HepG2 (cell line): ENCODE measurements at regions not wholly inside any gene's neighbourhood (a gene's known extent, or its start where the extent isn't known, plus 50 kb on each side); places are given as distances from the start of the nearest gene placed in this dataset.
A peak's percentile ranks its signal among the peaks of the same experiment; 100 is the strongest.

Experiments used
- ATAC-seq: fragments of 200-7000 bp; cut with Tn5 transposase; 3 replicates; pipeline ENCODE4 v1.9.1; 2020; ENCODE audit warnings: mild to moderate bottlenecking, moderate library complexity
- BruUV-seq: library from RNA; stranded (reverse); fragments of 400-500 nt; replicated peaks from 2 replicates; lab custom pipeline; 2021; lab: Mats Ljungman, UMichigan
- CTCF ChIA-PET: fragments of 300-600 bp; formaldehyde crosslinking; extraction: SDS; loops from one replicate; lab custom pipeline; 2021; ENCODE audit warnings: low total read pairs, inconsistent platforms, low intra/inter-chr PET ratio; lab: Yijun Ruan, JAX
- POLR2A ChIA-PET: fragments of 350-600 bp; sonication (Branson Sonifier 250); formaldehyde crosslinking; loops from one replicate; lab custom pipeline; 2020; ENCODE audit warnings: antibody characterized with exemption, inconsistent platforms; lab: Yijun Ruan, JAX
- DNase-seq: peaks from one replicate; pipeline ENCODE4 v3.0.0-alpha.2; 2015; ENCODE audit warnings: low spot score
- FAIRE-seq: peaks from 3 replicates; lab custom pipeline; 2011; peaks lifted over from hg19 to GRCh38; lab: Jason Lieb, UNC
- H2AFZ ChIP-seq: one replicate; pipeline ENCODE4 v1.6.1; 2011; ENCODE audit warnings: low read length, inconsistent platforms
- H3K27ac ChIP-seq: fragments of 300-600 bp; 3 replicates; pipeline ENCODE4 v1.8.0; 2011; ENCODE audit warnings: mixed run types, mild to moderate bottlenecking, mixed read lengths, low read length, inconsistent platforms; ENCODE audit not compliant: insufficient read depth; ENCODE audit errors: extremely low read length
- H3K27me3 ChIP-seq, 2 experiments: fragments of 200-600 bp in 1 of 2; 2 replicates in 1 of 2; 3 replicates in 1 of 2; pipeline versions ENCODE4 v1.6.0 to v1.8.0; 2011; ENCODE audit warnings: low read length in 2 of 2, mild to moderate bottlenecking in 2 of 2, moderate library complexity in 2 of 2, inconsistent platforms in 1 of 2; ENCODE audit not compliant: insufficient read depth in 2 of 2, control insufficient read depth in 1 of 2
- H3K36me3 ChIP-seq, 2 experiments: fragments of 200-600 bp in 1 of 2; replicated peaks in 1 of 2; 2 replicates in 1 of 2; 3 replicates in 1 of 2; pipeline versions ENCODE4 v1.5.1 to v1.8.0; 2011; ENCODE audit warnings: low read length in 2 of 2, inconsistent platforms in 1 of 2; ENCODE audit not compliant: insufficient read depth in 2 of 2, control insufficient read depth in 1 of 2
- H3K4me1 ChIP-seq: 2 replicates; pipeline ENCODE4 v1.5.1; 2012; ENCODE audit warnings: low read length, inconsistent platforms; ENCODE audit not compliant: insufficient read depth
- H3K4me2 ChIP-seq: 2 replicates; pipeline ENCODE4 v1.6.0; 2011; ENCODE audit warnings: low read depth, low read length, inconsistent platforms
- H3K4me3 ChIP-seq, 3 experiments: fragments of 200-600 bp in 1 of 3; sonication (generic), shearing (Covaris generic) in 1 of 3; replicated peaks in 1 of 3; 2 replicates each; pipeline ENCODE4 v1.5.1; 2011 to 2016; ENCODE audit warnings: low read length in 3 of 3, inconsistent platforms in 2 of 3, low read depth in 2 of 3, mild to moderate bottlenecking in 2 of 3, control low read depth in 1 of 3, mixed read lengths in 1 of 3; ENCODE audit not compliant: insufficient read depth in 1 of 3
- H3K79me2 ChIP-seq: one replicate; pipeline ENCODE4 v1.6.1; 2011; ENCODE audit warnings: low read length, inconsistent platforms; ENCODE audit not compliant: insufficient read depth
- H3K9ac ChIP-seq: 2 replicates; pipeline ENCODE4 v1.6.0; 2011; ENCODE audit warnings: mild to moderate bottlenecking, low read depth, low read length, inconsistent platforms; ENCODE audit not compliant: insufficient read depth
- H3K9me3 ChIP-seq: 2 replicates; pipeline ENCODE4 v1.5.1; 2012; ENCODE audit warnings: mild to moderate bottlenecking, low read length
- H4K20me1 ChIP-seq: 2 replicates; pipeline ENCODE4 v1.6.0; 2011; ENCODE audit warnings: inconsistent platforms, mild to moderate bottlenecking, low read length, moderate library complexity; ENCODE audit not compliant: insufficient read depth
- CBX5 ChIP-seq: sonication (generic); formaldehyde crosslinking; IDR thresholded peaks from 2 replicates; pipeline ENCODE4 v1.4.0; 2020; ENCODE audit warnings: missing genetic modification reagents, borderline replicate concordance
- CEBPB ChIP-seq: IDR thresholded peaks from 2 replicates; pipeline ENCODE4 v1.6.1; 2011; ENCODE audit warnings: low read depth, low read length, improper control_type of control experiment, borderline replicate concordance
- DNMT1 ChIP-seq: sonication (generic); formaldehyde crosslinking; IDR thresholded peaks from 2 replicates; pipeline ENCODE4 v1.5.1; 2020; ENCODE audit warnings: mild to moderate bottlenecking, missing genetic modification reagents
- NR2F1 ChIP-seq, 2 experiments: fragments of 450-650 bp in 1 of 2; formaldehyde crosslinking in 1 of 2; IDR thresholded peaks; 2 replicates each; pipeline versions ENCODE4 v1.5.0 to v1.6.1; 2016 to 2020; ENCODE audit warnings: mild to moderate bottlenecking in 1 of 2, missing compliant biosample characterization in 1 of 2, missing genetic modification reagents in 1 of 2, moderate library complexity in 1 of 2
- SSRP1 ChIP-seq: IDR thresholded peaks from 2 replicates; pipeline ENCODE4 v1.6.1; 2016; ENCODE audit warnings: control low read depth
- ZMYM2 ChIP-seq: sonication (generic); formaldehyde crosslinking; IDR thresholded peaks from 2 replicates; pipeline ENCODE4 v1.8.0; 2022; ENCODE audit warnings: mild to moderate bottlenecking, missing genetic modification reagents
- ZUFSP ChIP-seq: sonication (generic); formaldehyde crosslinking; IDR thresholded peaks from 2 replicates; pipeline ENCODE4 v1.9.0; 2021; ENCODE audit warnings: missing genetic modification reagents, mild to moderate bottlenecking, borderline replicate concordance
- WGBS: methylation state at CpG from one replicate; pipeline ENCODE4 v1.1.6; 2017; ENCODE audit warnings: low lambda C conversion rate; 5-methylcytosine and 5-hydroxymethylcytosine counted together
- in situ Hi-C: cut with HindIII; loops from 2 replicates; pipeline ENCODE4 v1.10.0; 2017; ENCODE audit warnings: low pct_unique_long_range_greater_than_20kb; ENCODE audit not compliant: extremely low pct_ligation_motif_present
- intact Hi-C: fragments of 100-400 bp; cut with micrococcal nuclease; formaldehyde crosslinking; loops from one replicate; pipeline ENCODE4 v1.10.0; 2022; ENCODE audit not compliant: unreplicated experiment

- no peak for DNase-seq
- no peaks in the 10 kb centered on the region for H3K79me2 ChIP-seq
- no peaks in the 10 kb centered on the region for H3K4me1 ChIP-seq
- no peak overlapping the region for H2AFZ ChIP-seq
- ChIA-PET CTCF (no interaction called here), POLR2A (no interaction called here)
- ATAC-seq = no peak
- H3K27me3 ChIP-seq = no peaks in the 10 kb centered on the region
- H3K27ac ChIP-seq = no peak overlapping the region
- no peak overlapping the region for H3K4me2 ChIP-seq
- H3K36me3 ChIP-seq = no peaks in the 10 kb centered on the region
- no peaks in the 10 kb centered on the region for H3K9me3 ChIP-seq
- H4K20me1 ChIP-seq = no peaks in the 10 kb centered on the region
- FAIRE-seq = no peak
- BruUV-seq = no TSS peak
- in situ Hi-C loops = no loop called here
- intact Hi-C loops = no loop called here
- TF ChIP-seq DNMT1 (CRISPR knock-in tag) = no peak
- TF ChIP-seq CBX5 = no peak
- 0 out of 2 replicates have a peak, but pooled peaks have one; percentile 15 for TF ChIP-seq CEBPB
- TF ChIP-seq SSRP1 = no peak
- TF ChIP-seq ZUFSP (CRISPR knock-in tag) = no peak
- WGBS = 1% methylated on average over 5 of the region's 5 CpGs
- no peak overlapping the region for H3K9ac ChIP-seq
- no peak overlapping the region for H3K4me3 ChIP-seq
Measured at GRCh38 chr9:106726070-106726815, 136.7 kb upstream of the ZNF462 start.

GRCh38 chr9:106727969-106728368 is 135.0 kb upstream of the ZNF462 start:
- H3K4me3 ChIP-seq = no peak overlapping the region
- no TSS peak for BruUV-seq
- no peaks in the 10 kb centered on the region for H3K27me3 ChIP-seq
- intact Hi-C loops (no loop called here), in situ Hi-C loops (no loop called here)
- DNase-seq (no peak), ATAC-seq (no peak), FAIRE-seq (no peak)
- H3K27ac ChIP-seq = no peak overlapping the region
- H2AFZ ChIP-seq = no peak overlapping the region
- ChIA-PET CTCF (no interaction called here), POLR2A (no interaction called here)
- H3K4me1 ChIP-seq = no peaks in the 10 kb centered on the region
- H3K36me3 ChIP-seq = no peaks in the 10 kb centered on the region
- no peak overlapping the region for H3K4me2 ChIP-seq
- no peak overlapping the region for H3K9ac ChIP-seq
- H3K79me2 ChIP-seq = no peaks in the 10 kb centered on the region
- no peaks in the 10 kb centered on the region for H3K9me3 ChIP-seq
- WGBS = 0% methylated on average over 3 of the region's 3 CpGs
- H4K20me1 ChIP-seq = no peaks in the 10 kb centered on the region
- TF ChIP-seq NR2F1 (CRISPR knock-in tag; IDR thresholded peaks at IDR 0.05) (no peak), ZMYM2 (CRISPR knock-in tag) (no peak)
